Esophagus muscularis mucosa (tissue), 4 donors: ENCODE measurements at regions not wholly inside any gene's neighbourhood (a gene's known extent, or its start where the extent isn't known, plus 50 kb on each side); places are given as distances from the start of the nearest gene placed in this dataset.
"Not testable (repeated sequence)": the region's sequence is repeated elsewhere in the genome, so short reads cannot be mapped to it uniquely, and the experiment has no call there.

Experiments
- DNase-seq: peaks from one replicate; pipeline ENCODE4 v3.0.0-alpha.2; 2017; ENCODE audit errors: extremely low spot score
- H3K27ac ChIP-seq, 4 donors: fragments of 200-600 bp; sonication (generic); replicated peaks in 1 of 4; 1 replicate in 3 of 4; 2 replicates in 1 of 4; pipeline ENCODE4 v1.5.1; 2016 to 2019; ENCODE audit warnings: mild to moderate bottlenecking in 1 of 4
- H3K27me3 ChIP-seq, 4 donors: fragments of 200-600 bp; sonication (generic); one replicate each; pipeline versions ENCODE4 v1.5.1 to v1.6.0; 2016 to 2019
- H3K36me3 ChIP-seq, 4 donors: fragments of 200-600 bp; sonication (generic); one replicate each; pipeline ENCODE4 v1.5.1; 2016 to 2019
- H3K4me1 ChIP-seq, 4 donors: fragments of 200-600 bp; sonication (generic); one replicate each; pipeline ENCODE4 v1.5.1; 2016 to 2019
- H3K4me3 ChIP-seq, 4 donors: fragments of 200-600 bp; sonication (generic); 1 replicate in 2 of 4; 2 replicates in 2 of 4; pipeline ENCODE4 v1.5.1; 2016 to 2019; ENCODE audit warnings: mild to moderate bottlenecking in 4 of 4, moderate library complexity in 1 of 4
- H3K9me3 ChIP-seq, 4 donors: fragments of 200-600 bp; sonication (generic); 1 replicate in 3 of 4; 2 replicates in 1 of 4; pipeline ENCODE4 v1.5.1; 2016 to 2019
- WGBS: methylation state at CpG from one replicate; pipeline ENCODE4 v1.1.5; 2018; 5-methylcytosine and 5-hydroxymethylcytosine counted together
- intact Hi-C: fragments of 100-400 bp; cut with DNase I; formaldehyde crosslinking; loops from one replicate; pipeline ENCODE4 v1.15.1; 2023
- TF ChIP-seq, protein P1 (sequence below), 3 experiments: fragments of 200-600 bp in 2 of 3; fragments of 450-650 bp in 1 of 3; sonication (generic) in 2 of 3; IDR thresholded peaks; one replicate each; pipeline ENCODE4 v1.5.1; 2017 to 2019; ENCODE audit warnings: antibody characterized with exemption in 3 of 3, mild to moderate bottlenecking in 2 of 3, moderate library complexity in 1 of 3

DNA sequence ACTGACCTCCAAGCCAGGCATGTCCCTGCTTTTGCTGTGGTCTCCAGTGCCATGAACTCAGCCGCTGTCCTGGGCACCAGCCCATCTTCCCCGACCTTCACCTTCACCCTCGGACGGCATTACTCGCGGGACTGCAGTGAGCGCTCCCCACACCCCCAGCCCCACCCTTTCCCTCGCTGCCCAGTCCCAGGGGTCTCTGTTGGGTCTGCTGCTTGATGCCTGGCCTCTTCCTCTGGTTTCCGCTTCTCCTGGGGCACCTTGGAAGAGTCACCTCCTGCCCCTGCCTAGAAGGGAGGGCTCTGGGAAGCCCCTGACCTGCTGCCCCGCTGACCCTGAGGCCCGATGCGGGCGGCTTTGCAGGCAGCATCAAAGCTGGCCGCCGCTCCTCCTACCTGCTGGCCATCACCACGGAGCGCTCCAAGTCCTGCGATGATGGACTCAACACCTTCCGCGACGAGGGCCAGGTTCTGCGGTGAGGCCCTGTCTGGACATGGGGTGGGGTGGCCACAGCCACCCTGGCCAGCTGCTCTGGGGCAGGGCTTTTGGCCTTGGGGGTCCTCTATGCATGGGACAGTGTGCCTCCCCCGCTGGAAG is 102.3 kb downstream of the ZNF267 start:
- H3K27me3 ChIP-seq, H3K4me3 ChIP-seq, H3K27ac ChIP-seq, DNase-seq, intact Hi-C loops, H3K36me3 ChIP-seq, H3K9me3 ChIP-seq, H3K4me1 ChIP-seq: not testable (repeated sequence)
- WGBS, result 85% methylated on average over 15 of the region's 23 CpGs

DNA sequence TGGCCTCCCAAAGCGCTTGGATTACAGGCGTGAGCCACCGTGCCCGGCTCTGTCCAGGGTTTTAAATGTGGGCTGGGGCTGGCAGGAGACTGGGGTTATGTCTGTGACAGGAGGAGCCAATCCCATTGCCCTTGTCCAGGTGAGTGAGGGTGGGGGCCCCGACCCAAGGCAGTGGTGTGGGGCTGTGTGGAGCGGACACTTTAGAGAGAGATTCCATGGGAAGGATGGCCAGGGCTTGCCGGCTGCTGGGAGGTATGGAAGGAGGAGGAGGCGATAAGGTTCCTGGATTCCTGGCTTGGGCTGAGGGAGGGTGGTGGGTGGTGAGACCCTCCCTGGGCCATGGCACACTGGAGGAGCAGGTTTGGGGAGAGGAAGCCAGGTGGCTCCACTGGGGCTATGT is 104.9 kb downstream of the ZNF267 start:
- intact Hi-C loops, H3K9me3 ChIP-seq, DNase-seq, H3K27ac ChIP-seq, H3K4me1 ChIP-seq, H3K36me3 ChIP-seq, H3K4me3 ChIP-seq, H3K27me3 ChIP-seq: not testable (repeated sequence)
- WGBS, result 88% methylated on average over 4 of the region's 8 CpGs

DNA sequence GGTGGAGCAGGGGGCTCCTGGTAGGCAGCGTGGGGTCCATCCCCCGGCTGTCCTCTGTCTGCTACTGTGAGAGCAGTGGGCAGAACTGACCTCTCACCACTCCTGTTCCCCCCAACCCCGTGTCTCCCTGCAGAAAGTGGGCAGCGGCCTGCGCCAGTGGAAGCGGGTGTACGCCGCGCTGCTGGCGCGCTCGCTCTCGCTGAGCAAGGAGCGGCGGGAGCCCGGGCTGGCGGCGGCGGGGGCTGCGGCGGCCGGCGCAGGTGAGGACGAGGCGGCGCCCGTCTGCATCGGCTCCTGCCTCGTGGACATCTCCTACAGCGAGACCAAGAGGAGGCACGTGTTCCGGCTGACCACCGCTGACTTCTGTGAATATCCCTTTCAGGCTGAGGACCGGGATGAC is 108.1 kb downstream of the ZNF267 start:
- WGBS, result 97% methylated on average over 6 of the region's 34 CpGs
- H3K27me3 ChIP-seq, intact Hi-C loops, H3K36me3 ChIP-seq, H3K4me1 ChIP-seq, DNase-seq, H3K4me3 ChIP-seq, H3K27ac ChIP-seq, H3K9me3 ChIP-seq: not testable (repeated sequence)

DNA sequence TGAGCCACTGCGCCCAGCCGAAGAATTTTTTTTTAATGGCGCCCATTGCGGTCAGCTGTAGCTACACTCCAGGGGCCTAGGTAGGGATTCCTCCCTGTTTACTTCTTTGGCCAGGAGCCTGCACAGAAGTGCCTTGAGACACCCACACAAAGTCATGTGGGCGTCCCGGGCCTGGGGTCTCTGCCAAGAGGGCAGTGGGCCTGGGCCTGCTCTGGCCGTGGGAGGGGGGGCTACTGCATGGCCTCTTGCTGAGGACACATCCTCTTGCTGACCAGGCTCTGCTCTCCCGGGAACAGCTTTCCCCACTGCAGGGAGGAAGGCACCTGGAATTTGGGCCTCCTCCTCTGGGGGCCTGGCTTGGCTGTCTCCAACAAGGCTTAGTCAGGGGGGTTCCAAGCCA is 109.4 kb downstream of the ZNF267 start:
- H3K27me3 ChIP-seq, H3K4me1 ChIP-seq, H3K4me3 ChIP-seq, DNase-seq, H3K9me3 ChIP-seq, H3K27ac ChIP-seq, intact Hi-C loops, H3K36me3 ChIP-seq: not testable (repeated sequence)
- 96% methylated on average over 4 of the region's 8 CpGs for whole genome bisulfite sequencing

DNA sequence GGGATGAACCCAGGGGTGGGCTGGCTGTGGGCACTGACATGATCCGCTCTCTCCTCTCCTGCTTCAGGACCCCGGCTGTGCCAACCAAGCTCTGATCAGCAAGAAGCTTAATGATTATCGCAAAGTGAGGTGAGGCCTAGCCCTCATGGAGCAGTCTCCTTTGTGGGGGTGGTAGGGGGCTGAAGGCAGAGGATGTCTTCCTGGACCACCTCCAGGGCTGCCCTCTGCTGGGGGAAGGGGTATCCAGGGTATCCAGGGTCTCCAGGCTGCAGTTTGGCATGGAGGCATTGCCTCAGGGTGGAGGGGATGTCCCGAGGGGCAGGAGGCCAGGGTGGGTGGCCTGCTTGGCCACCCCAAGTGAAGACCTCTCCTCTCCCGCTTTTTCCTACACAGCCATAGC is 110.1 kb downstream of the ZNF267 start:
- H3K9me3 ChIP-seq, H3K36me3 ChIP-seq, DNase-seq, H3K4me3 ChIP-seq, H3K27ac ChIP-seq, H3K27me3 ChIP-seq, intact Hi-C loops, H3K4me1 ChIP-seq: not testable (repeated sequence)
- no CpG with 5 or more reads among the region's 5 CpGs for WGBS

DNA sequence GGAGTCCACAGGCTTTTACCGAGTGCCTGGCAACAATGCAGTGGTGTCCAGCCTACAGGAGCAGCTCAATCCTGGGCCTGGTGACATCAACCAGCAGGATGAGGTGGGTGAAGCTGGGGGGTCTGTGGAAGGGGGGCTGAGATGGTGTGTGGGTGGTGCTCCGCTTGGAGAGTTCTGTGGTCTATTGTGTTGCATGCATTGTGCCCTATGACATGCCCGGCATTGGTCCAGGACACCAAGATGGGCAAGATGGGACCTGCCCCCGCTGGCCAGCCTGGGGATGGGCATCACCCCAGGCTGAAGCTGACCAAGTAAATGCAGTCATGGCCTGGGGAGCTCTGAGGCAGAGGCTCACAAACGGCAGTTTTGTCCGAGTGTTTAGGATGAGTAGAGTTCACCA is 113.3 kb downstream of the ZNF267 start:
- H3K27ac ChIP-seq, DNase-seq, H3K9me3 ChIP-seq, H3K4me1 ChIP-seq, H3K27me3 ChIP-seq, H3K36me3 ChIP-seq, H3K4me3 ChIP-seq, intact Hi-C loops: not testable (repeated sequence)
- 92% methylated on average over 2 of the region's 6 CpGs for WGBS

DNA sequence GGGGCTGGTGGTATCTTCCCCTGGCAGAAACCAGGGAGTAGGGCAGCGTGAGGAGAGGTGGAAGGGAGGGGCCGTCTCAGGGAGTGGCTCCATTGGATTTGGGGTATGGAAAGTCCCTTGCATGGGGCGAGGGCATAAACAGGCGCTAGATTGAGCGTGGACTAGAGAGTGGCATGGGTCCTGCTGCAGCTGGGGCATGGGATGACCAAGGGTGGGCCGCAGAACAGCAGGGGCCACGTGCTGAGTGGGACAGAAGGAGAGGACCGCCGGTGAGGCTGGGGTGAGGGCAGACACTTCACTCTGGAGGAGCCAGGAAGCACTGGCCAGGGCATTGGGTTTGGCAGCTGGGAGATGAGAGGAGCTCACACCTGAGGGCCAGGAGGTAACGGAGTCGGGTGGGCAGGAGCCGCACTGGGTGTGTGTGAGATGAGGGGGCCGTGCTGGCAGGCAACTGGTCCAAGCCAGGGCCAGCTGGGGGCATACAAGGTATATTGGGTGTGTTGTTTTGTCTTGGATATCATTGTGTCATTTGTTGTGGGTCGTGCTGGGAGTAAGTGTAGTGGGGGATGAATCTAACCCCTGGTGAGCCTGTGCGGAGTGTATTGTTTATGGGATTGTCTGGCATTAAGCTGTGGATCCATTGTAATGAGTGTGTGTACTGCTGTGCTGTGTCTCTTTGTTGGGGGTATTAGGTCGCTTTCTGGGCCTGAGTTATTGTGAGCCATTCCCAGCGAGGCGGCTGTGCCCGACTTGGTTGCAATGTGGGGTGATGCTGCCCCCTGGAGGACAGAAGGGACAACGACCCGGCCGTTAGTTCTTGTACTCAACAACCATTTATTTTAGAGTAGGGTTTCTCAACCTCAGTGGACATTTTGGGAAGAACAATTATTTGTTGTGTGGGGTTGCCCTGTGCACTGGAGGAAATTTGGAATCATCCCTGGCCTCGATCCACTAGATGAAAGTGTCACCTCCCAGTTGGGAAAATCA is 115.3 kb downstream of the ZNF267 start:
- H3K4me3 ChIP-seq, H3K9me3 ChIP-seq, H3K36me3 ChIP-seq, H3K4me1 ChIP-seq, H3K27ac ChIP-seq, H3K27me3 ChIP-seq, DNase-seq, intact Hi-C loops: not testable (repeated sequence)
- WGBS, result 20% methylated on average over 6 of the region's 23 CpGs
- TF ChIP-seq, protein P1, sequence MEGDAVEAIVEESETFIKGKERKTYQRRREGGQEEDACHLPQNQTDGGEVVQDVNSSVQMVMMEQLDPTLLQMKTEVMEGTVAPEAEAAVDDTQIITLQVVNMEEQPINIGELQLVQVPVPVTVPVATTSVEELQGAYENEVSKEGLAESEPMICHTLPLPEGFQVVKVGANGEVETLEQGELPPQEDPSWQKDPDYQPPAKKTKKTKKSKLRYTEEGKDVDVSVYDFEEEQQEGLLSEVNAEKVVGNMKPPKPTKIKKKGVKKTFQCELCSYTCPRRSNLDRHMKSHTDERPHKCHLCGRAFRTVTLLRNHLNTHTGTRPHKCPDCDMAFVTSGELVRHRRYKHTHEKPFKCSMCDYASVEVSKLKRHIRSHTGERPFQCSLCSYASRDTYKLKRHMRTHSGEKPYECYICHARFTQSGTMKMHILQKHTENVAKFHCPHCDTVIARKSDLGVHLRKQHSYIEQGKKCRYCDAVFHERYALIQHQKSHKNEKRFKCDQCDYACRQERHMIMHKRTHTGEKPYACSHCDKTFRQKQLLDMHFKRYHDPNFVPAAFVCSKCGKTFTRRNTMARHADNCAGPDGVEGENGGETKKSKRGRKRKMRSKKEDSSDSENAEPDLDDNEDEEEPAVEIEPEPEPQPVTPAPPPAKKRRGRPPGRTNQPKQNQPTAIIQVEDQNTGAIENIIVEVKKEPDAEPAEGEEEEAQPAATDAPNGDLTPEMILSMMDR (IDR thresholded peaks at IDR 0.05), result peak in 2 of 3 experiments; percentile 24 to 31

DNA sequence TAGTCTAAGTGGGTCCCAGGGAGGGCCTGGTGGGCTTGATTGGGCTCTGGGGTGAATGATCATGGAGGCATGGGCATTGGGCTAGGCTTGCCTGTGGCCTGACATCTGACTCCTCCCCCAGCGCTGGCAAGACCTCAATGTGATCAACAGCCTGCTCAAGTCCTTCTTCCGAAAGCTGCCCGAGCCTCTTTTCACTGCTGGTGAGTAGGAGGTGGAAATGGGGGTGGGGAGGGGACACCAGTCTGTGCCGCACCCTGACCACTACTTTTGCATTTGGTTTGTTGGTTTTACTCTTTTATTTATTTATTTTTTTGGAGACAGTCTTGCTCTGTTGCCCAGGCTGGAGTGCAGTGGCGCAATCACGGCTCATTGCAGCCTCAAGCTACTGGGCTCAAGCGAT is 116.7 kb downstream of the ZNF267 start:
- H3K27ac ChIP-seq, H3K4me1 ChIP-seq, H3K4me3 ChIP-seq, DNase-seq, H3K27me3 ChIP-seq, H3K9me3 ChIP-seq, H3K36me3 ChIP-seq, intact Hi-C loops: not testable (repeated sequence)
- WGBS, result 97% methylated on average over 6 of the region's 7 CpGs

DNA sequence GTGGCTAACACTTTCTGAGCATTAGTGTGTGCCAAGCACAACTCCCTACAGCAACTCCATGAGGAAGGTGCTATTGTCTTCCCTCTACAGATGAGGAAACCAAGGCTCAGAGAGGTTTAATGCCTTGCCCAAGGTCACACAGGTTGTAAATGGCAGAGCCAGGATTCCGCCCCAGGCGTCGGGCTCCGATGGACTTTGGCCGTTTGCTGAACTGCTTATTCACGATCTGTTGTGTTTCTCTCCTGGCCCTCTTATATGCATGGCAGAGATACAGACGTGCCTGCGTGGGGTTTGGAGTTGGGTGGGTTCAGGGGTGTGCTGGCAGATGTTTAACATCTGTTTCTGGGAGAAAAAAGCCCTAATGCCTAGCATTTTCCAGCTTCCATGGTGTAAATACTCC is 117.4 kb downstream of the ZNF267 start:
- intact Hi-C loops, H3K36me3 ChIP-seq, H3K4me3 ChIP-seq, H3K27ac ChIP-seq, DNase-seq, H3K9me3 ChIP-seq, H3K4me1 ChIP-seq, H3K27me3 ChIP-seq: not testable (repeated sequence)
- WGBS, result 33% methylated on average over 2 of the region's 8 CpGs

DNA sequence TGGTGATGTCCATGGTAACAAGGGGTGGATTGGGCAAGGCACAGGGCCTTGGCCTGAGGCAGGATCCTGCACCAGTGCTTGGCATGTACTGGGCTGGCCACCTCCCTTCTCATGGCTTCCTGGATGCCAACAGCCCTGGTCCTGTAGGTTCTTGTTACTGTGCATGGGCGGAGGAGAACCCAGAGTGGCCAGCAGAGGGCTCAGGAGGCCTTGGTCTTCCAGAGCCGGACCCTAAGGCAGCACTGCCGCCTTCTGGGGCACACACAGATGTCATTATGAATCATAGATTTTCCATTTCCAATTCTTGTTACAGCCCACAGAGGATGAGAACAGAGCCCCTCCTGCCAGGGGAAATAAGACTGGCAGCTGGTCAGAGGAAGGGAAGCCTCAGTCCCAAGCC is 122.7 kb downstream of the ZNF267 start:
- H3K9me3 ChIP-seq, H3K27ac ChIP-seq, H3K4me1 ChIP-seq, DNase-seq, H3K27me3 ChIP-seq, intact Hi-C loops, H3K36me3 ChIP-seq, H3K4me3 ChIP-seq: not testable (repeated sequence)
- 33% methylated on average over 2 of the region's 3 CpGs for WGBS

DNA sequence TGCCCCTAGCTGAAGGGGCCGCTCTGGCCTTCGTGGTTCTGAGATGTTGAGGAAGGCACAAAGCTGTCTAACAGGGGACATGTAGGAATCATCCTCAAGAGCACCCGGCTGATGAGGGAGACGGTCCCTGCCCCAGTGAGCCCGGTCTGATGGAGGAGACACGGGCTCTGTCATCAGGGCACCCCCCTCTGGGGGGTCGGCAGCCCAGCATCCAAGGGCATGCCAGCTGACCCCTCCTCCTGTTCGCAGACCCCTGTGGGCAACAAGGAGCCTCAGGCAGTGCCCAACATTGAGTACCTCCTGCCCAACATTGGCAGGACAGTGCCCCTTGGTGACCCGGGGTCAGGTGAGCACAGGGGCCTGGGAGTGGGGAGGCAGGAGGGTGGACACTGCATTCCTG is 128.9 kb downstream of the ZNF267 start:
- H3K4me1 ChIP-seq, H3K36me3 ChIP-seq, DNase-seq, H3K9me3 ChIP-seq, intact Hi-C loops, H3K27me3 ChIP-seq, H3K27ac ChIP-seq, H3K4me3 ChIP-seq: not testable (repeated sequence)
- WGBS, result 94% methylated on average over 5 of the region's 9 CpGs

DNA sequence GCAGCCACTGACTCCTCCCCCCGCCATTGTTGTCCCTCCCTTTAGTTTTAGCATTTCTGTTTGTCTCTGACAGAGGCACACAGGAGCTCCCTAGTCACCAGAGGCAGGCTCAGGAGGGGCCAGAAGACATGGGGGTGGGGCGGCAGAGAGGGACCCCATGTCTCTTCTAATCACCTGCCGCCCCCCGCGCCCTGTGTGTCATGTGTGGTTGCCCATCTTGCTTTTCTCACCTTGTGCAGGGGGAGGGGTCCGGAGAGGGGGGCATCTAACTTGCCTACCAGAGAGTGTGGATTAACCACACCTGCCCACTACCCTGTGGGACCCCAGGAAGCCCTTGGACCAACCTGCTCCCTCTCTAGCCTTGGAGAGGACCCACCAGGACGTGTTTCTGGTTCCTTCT is 130.2 kb downstream of the ZNF267 start:
- H3K36me3 ChIP-seq, intact Hi-C loops: not testable (repeated sequence)
- no CpG with 5 or more reads among the region's 7 CpGs for WGBS

More for the DNA sequence above, 130.2 kb downstream of the ZNF267 start:
- not testable (repeated sequence) for H3K27ac ChIP-seq, DNase-seq, H3K4me1 ChIP-seq, H3K9me3 ChIP-seq, H3K4me3 ChIP-seq, H3K27me3 ChIP-seq
